ENCODE measurements at regions not wholly inside any gene's neighbourhood (a gene's known extent, or its start where the extent isn't known, plus 50 kb on each side); places are given as distances from the start of the nearest gene placed in this dataset.

GRCh38 chr4:111905511-111905910 lies 239.7 kb upstream of the FAM241A start:
- Mint-ChIP-seq H3K4me1 (ENCODE audit: low read depth, unreplicated experiment) (no peaks in the 10 kb centered on the region), H3K9me3 (ENCODE audit: unreplicated experiment) (no peaks in the 10 kb centered on the region), H3K36me3 (ENCODE audit: insufficient read depth, unreplicated experiment) (no peaks in the 10 kb centered on the region), H3K27me3 (ENCODE audit: insufficient read depth, unreplicated experiment) (no peaks in the 10 kb centered on the region), H3K27ac (ENCODE audit: unreplicated experiment) (no peak overlapping the region), H3K4me3 (ENCODE audit: unreplicated experiment) (no peak overlapping the region)
- H3K27me3 ChIP-seq (replicated peaks; ENCODE audit: control insufficient read depth, insufficient read depth, low read length): no peaks in the 10 kb centered on the region
- intact Hi-C loops (cut with micrococcal nuclease; ENCODE audit: unreplicated experiment): no loop called here
- no peak for DNase-seq
- no peaks in the 10 kb centered on the region for H3K36me3 ChIP-seq (ENCODE audit: control insufficient read depth, insufficient read depth, low read length)
- ChIA-PET POLR2A (no interaction called here), CTCF (no interaction called here)
- no peak overlapping the region for H3K4me3 ChIP-seq (ENCODE audit: low read depth, low read length)
- BruUV-seq (replicated peaks): no TSS peak
- no peaks in the 10 kb centered on the region for H3K4me1 ChIP-seq
- no peaks in the 10 kb centered on the region for H3K9me3 ChIP-seq
- no peak for TF ChIP-seq CTCF (IDR thresholded peaks at IDR 0.05; ENCODE audit: insufficient read depth in 1 of 2, low read depth in 1 of 2, low read length in 1 of 2, severe bottlenecking in 1 of 2, unreplicated experiment in 1 of 2)

- no peaks in the 10 kb centered on the region for H3K36me3 ChIP-seq (ENCODE audit: control insufficient read depth, insufficient read depth, low read length)
- BruUV-seq (replicated peaks): no TSS peak
- H3K4me1 ChIP-seq: no peaks in the 10 kb centered on the region
Observed at GRCh38 chr4:111919639-111920038, 225.6 kb upstream of the FAM241A start.

GRCh38 chr4:111921714-111922113 lies 223.5 kb upstream of the FAM241A start:
- BruUV-seq (replicated peaks): no TSS peak
- Mint-ChIP-seq H3K27me3 (ENCODE audit: insufficient read depth, unreplicated experiment) (no peaks in the 10 kb centered on the region), H3K4me3 (ENCODE audit: unreplicated experiment) (no peak overlapping the region), H3K4me1 (ENCODE audit: low read depth, unreplicated experiment) (no peaks in the 10 kb centered on the region), H3K9me3 (ENCODE audit: unreplicated experiment) (no peaks in the 10 kb centered on the region), H3K27ac (ENCODE audit: unreplicated experiment) (no peak overlapping the region), H3K36me3 (ENCODE audit: insufficient read depth, unreplicated experiment) (no peaks in the 10 kb centered on the region)
- POLR2A ChIA-PET: no interaction called here
- intact Hi-C loops (cut with micrococcal nuclease; ENCODE audit: unreplicated experiment): no loop called here
- Histone ChIP-seq H3K36me3 (ENCODE audit: control insufficient read depth, insufficient read depth, low read length) (no peaks in the 10 kb centered on the region), H3K4me1 (no peaks in the 10 kb centered on the region), H3K27me3 (replicated peaks; ENCODE audit: control insufficient read depth, insufficient read depth, low read length) (no peaks in the 10 kb centered on the region), H3K4me3 (ENCODE audit: low read depth, low read length) (no peak overlapping the region), H3K9me3 (no peaks in the 10 kb centered on the region)
- no peak for TF ChIP-seq CTCF (IDR thresholded peaks at IDR 0.05; ENCODE audit: insufficient read depth in 1 of 2, low read depth in 1 of 2, low read length in 1 of 2, severe bottlenecking in 1 of 2, unreplicated experiment in 1 of 2)
- CTCF ChIA-PET: no interaction called here
- DNase-seq: no peak

More at GRCh38 chr4:111919639-111920038, 225.6 kb upstream of the FAM241A start:
- Histone ChIP-seq H3K4me3 (ENCODE audit: low read depth, low read length) (no peak overlapping the region), H3K9me3 (no peaks in the 10 kb centered on the region), H3K27me3 (replicated peaks; ENCODE audit: control insufficient read depth, insufficient read depth, low read length) (no peaks in the 10 kb centered on the region)
- H3K27ac Mint-ChIP-seq (ENCODE audit: unreplicated experiment): no peak overlapping the region
- no peaks in the 10 kb centered on the region for H3K9me3 Mint-ChIP-seq (ENCODE audit: unreplicated experiment)
- TF ChIP-seq CTCF (IDR thresholded peaks at IDR 0.05; ENCODE audit: insufficient read depth in 1 of 2, low read depth in 1 of 2, low read length in 1 of 2, severe bottlenecking in 1 of 2, unreplicated experiment in 1 of 2): no peak
- intact Hi-C loops (cut with micrococcal nuclease; ENCODE audit: unreplicated experiment): no loop called here
- ChIA-PET CTCF (no interaction called here), POLR2A (no interaction called here)
- DNase-seq: no peak
- no peaks in the 10 kb centered on the region for H3K36me3 Mint-ChIP-seq (ENCODE audit: insufficient read depth, unreplicated experiment)
- H3K4me1 Mint-ChIP-seq (ENCODE audit: low read depth, unreplicated experiment): peaks cover 1% of the 10 kb centered on the region
- H3K27me3 Mint-ChIP-seq (ENCODE audit: insufficient read depth, unreplicated experiment): no peaks in the 10 kb centered on the region
- no peak overlapping the region for H3K4me3 Mint-ChIP-seq (ENCODE audit: unreplicated experiment)
